ENCODE measurements at regions not wholly inside any gene's neighbourhood (a gene's known extent, or its start where the extent isn't known, plus 50 kb on each side); places are given as distances from the start of the nearest gene placed in this dataset.

DNA sequence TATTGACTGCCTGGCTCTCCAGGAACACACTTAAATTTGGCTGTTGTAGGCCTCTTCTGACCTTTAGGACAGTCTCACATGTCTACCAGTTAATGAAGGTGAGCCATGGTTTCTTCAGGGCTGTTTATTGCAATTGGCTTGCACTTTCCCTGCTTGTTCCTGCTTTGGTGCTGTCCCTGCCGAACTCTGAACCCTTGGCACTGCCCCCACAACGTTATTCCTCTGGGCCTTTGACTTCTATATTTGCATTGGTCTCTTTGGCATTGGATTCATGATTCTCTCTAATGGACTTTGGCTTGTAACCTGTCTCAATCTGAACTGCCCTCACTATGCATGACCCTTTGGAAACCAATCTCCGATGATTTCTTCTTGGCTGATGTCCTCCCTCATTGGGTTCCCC is 299.4 kb downstream of the UTP18 start:
- Histone ChIP-seq H3K9me3 (no peaks in the 10 kb centered on the region), H3K4me3 (ENCODE audit: low read depth, low read length) (no peak overlapping the region), H3K4me1 (no peaks in the 10 kb centered on the region), H3K27me3 (peaks cover 4% of the 10 kb centered on the region; the same call in 1 of the 2 replicates), H3K36me3 (no peaks in the 10 kb centered on the region)
- DNase-seq, result no peak
- TF ChIP-seq, protein P1, sequence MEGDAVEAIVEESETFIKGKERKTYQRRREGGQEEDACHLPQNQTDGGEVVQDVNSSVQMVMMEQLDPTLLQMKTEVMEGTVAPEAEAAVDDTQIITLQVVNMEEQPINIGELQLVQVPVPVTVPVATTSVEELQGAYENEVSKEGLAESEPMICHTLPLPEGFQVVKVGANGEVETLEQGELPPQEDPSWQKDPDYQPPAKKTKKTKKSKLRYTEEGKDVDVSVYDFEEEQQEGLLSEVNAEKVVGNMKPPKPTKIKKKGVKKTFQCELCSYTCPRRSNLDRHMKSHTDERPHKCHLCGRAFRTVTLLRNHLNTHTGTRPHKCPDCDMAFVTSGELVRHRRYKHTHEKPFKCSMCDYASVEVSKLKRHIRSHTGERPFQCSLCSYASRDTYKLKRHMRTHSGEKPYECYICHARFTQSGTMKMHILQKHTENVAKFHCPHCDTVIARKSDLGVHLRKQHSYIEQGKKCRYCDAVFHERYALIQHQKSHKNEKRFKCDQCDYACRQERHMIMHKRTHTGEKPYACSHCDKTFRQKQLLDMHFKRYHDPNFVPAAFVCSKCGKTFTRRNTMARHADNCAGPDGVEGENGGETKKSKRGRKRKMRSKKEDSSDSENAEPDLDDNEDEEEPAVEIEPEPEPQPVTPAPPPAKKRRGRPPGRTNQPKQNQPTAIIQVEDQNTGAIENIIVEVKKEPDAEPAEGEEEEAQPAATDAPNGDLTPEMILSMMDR (IDR thresholded peaks at IDR 0.05; ENCODE audit: low read depth, low read length), result no peak

- TF ChIP-seq, protein P1 (IDR thresholded peaks at IDR 0.05; ENCODE audit: low read depth, low read length), result no peak
- H3K4me1 ChIP-seq, result no peaks in the 10 kb centered on the region
- no peaks in the 10 kb centered on the region for H3K36me3 ChIP-seq
- no peak overlapping the region for H3K4me3 ChIP-seq (ENCODE audit: low read depth, low read length)
- DNase-seq, result no peak
- H3K27me3 ChIP-seq, result peaks cover 6% of the 10 kb centered on the region
- no peaks in the 10 kb centered on the region for H3K9me3 ChIP-seq
These were observed 300.1 kb downstream of the UTP18 start for GRCh38 chr17:51560398-51560797.

GRCh38 chr17:51563961-51564360 is 303.6 kb downstream of the UTP18 start:
- Histone ChIP-seq H3K9me3 (no peaks in the 10 kb centered on the region), H3K27me3 (peaks cover 16% of the 10 kb centered on the region), H3K4me1 (no peaks in the 10 kb centered on the region), H3K4me3 (ENCODE audit: low read depth, low read length) (no peak overlapping the region), H3K36me3 (no peaks in the 10 kb centered on the region)
- no peak for DNase-seq
- TF ChIP-seq, protein P1 (IDR thresholded peaks at IDR 0.05; ENCODE audit: low read depth, low read length), result no peak

DNA sequence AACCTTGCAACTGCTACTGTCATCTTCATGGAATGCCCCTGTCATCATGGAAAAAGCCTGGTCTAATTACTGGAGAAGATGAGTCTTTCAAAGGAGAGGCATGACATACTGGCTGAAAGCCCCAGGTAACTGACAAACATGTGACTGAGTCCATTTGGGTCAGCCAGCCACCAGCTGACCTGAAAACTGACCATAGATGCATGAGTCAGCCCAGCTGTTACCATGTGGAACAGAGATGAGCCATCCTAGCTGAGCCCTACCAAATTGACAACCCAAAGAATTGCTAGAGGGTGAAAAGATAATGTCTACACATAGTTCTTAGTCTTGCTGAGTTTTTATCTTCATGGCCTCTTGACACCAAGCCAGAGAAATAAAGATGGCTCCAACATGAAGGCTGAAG is 311.8 kb downstream of the UTP18 start:
- no peak for DNase-seq
- Histone ChIP-seq H3K4me3 (ENCODE audit: low read depth, low read length) (no peak overlapping the region), H3K4me1 (no peaks in the 10 kb centered on the region), H3K36me3 (no peaks in the 10 kb centered on the region), H3K27me3 (peaks cover 3% of the 10 kb centered on the region; the same call in 1 of the 2 replicates), H3K9me3 (no peaks in the 10 kb centered on the region)
- TF ChIP-seq, protein P1 (IDR thresholded peaks at IDR 0.05; ENCODE audit: low read depth, low read length), result no peak

Measured in BE2C (cell line).